Stimulated activated CD4-positive, alpha-beta T cell treated with anti-CD3 and anti-CD28 coated beads, Interleukin-2, amount 100 ng/mL, for 48 hours (primary cell): ENCODE measurements at regions not wholly inside any gene's neighbourhood (a gene's known extent, or its start where the extent isn't known, plus 50 kb on each side); places are given as distances from the start of the nearest gene placed in this dataset.
"Not testable (repeated sequence)": the region's sequence is repeated elsewhere in the genome, so short reads cannot be mapped to it uniquely, and the experiment has no call there.

Experiments
- DNase-seq, 2 donors: peaks; one replicate each; pipeline ENCODE4 v3.0.0-alpha.2; 2020

DNA sequence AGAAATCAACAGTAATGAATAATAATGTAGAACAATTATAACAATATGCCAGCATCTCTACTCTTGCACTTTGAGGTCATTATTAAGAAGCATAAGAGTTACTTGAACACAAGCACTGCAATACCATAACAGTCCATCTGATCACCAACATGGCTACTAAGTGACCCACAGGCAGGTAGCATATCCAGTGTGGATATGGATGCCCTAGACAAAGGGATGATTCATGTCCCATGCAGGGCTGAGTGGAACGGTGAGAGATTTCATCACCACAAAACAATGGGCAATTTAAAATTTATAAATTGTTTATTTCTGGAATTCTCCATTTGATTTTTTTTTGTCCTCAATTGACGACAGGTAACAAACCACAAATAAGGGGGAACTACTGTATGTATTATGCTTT lies 107.7 kb upstream of the TSC22D2 start:
- DNase-seq = no peak

DNA sequence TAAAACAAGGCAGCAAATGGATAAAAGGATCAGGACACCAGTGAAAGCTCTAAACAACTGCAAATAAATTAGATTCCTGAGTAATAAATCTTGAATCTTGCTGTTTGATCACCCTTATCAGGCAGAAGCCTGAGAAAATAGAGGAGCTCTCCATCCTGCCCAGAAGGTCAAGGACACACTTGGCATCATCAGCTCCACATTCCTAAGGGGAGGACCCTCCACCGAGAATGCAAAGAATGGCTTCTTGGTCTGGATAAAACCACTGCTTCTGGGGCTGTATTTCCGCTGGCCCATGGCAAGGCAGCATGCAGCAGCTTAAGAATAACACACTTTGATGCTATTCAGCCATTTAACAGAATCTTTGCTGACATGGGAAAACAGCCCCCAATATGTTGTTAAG lies 108.9 kb upstream of the TSC22D2 start:
- DNase-seq = no peak

DNA sequence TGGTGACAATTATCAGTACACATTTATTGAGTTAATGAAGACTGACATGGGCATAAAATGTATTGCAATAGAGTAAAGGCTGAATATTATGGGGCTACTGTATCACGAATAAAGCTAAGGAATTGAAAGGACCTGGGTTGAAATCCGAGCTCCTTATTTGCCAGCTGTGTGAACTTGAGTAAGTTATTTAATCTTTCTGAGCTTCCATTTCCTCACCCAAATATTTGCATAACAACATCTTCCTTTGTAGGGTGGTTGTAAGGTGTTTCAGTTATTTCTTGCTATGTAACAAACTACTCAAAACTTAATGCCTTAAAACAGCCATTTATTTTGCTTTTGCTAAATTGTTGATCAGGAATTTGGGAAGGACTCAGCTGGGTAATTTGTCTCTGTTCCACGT lies 111.1 kb upstream of the TSC22D2 start:
- DNase-seq = no peak

DNA sequence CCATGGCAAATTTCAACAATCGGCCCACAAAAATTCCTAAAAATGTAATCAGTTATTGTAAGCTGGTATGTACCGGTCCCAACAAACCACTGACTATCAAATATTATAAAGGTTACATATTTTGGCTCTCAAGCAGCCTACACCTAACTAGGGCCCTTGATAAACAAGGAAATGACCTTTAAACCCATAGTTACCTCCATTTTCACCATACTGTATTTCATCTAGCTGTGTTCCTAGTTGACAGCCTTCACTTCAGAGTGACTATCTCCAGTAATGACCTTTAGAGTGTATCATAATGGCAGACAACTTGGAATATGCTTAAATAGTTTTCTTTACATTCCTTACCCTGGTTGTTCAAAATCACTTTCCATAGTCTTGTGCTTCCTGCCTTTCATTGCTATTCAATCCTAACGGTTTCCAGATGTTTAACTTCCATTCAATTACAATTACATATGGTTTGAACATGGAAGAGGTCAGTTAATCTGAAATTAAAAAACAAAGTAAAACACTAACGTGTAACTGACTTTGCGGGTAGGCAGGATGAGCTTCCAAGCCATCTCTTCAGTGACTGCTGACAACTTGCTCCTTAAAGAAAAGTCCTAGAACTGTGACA lies 111.9 kb upstream of the TSC22D2 start:
- DNase-seq = no peak

DNA sequence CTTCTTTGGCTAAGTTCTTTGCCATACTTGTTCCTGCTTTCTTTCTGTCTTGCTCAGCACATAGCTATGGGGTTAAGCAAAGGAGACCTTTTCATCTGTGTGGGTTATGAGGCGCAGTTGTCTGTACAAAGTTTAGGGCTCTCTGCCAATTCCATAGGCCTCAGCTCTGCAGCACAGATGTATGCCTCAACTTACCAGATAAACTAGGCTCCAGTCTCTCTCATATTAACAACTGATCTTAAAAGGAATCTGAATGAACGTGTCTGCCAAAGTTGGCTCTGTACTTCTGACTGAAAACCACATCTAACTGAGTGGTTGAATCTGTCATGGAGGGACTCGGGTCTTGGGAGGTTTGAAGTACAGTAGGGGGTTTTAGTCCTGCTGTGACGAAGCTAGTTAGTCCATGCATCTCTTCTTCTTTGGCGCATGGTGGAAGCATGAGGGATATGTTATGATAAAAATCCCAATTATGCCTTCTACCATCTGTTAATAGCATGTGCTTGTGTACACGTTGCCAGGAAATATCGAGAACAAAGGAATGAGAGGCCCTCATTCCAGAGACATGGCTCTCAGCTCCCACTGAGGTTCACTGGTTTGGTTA lies 114.6 kb upstream of the TSC22D2 start:
- no peak for DNase-seq

DNA sequence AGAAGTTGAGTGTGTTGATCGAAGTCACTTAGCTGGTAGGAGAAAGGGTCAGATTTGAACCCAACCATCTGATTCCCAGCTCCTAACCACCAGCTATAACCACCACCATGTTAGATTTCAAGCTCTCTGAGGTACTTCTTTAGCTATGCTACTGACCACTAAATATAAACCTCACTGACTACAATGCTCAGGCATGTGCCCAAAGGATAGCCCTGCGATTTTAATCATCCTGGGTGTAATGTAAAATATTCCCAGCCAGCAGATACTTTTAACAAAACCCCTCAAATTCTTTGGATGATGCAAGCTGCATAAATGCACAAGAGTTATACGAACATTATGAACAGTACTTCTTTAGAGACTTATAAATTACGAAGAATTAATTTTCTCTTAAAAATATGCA lies 115.2 kb upstream of the TSC22D2 start:
- no peak for DNase-seq

DNA sequence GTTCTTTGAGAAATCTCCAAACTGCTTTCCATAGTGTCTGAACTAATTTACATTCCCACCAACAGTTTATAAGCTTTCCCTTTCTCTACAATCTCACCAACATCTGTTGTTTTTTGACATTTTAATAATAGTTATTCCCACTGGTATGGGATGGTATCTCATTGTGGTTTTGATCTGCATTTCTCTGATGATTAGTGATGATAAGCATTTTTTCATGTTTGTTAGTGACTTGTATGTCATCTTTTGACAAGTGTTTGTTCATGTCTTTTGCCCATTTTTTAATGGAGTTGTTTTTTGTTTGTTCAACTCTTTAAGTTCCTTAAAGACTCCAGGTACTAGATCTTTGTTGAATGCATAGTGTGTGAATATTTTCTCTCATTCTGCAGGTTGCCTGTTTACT lies 116.6 kb upstream of the TSC22D2 start:
- DNase-seq = no peak

DNA sequence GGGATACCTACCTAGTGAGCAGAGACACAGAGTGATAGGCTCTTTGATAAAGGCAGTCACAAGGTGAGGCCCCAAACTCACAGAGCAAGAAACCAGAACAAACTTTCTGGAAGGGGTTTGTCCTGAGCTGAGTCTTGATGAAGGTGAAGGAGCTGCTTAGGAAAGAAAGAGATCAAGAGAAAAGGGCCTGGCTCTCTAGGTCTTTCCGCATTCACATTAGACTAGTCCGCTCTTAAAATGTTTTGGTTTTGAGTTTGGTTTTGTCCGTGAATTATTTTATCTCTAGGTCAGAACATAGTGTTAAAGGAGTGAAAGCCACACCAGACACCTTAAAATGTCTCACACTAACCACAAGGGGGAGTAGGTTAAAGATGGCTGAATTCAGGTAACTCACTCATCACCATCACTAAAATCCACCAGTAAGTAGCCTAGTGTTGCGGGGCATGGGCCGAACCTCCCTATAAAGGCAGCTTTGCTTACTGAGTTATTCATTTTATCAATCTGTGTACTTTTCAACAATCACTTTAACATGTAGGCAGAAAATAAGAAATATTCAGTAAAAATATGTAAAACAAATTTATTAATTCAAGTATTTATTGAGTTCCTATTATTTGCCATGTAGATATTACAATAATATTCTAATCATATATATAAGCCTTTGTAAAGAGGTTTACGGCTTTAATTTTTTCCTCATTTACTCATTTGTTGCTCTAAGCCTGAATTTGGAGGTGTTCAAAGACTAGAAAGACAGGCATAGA lies 121.5 kb upstream of the TSC22D2 start:
- DNase-seq = no peak

DNA sequence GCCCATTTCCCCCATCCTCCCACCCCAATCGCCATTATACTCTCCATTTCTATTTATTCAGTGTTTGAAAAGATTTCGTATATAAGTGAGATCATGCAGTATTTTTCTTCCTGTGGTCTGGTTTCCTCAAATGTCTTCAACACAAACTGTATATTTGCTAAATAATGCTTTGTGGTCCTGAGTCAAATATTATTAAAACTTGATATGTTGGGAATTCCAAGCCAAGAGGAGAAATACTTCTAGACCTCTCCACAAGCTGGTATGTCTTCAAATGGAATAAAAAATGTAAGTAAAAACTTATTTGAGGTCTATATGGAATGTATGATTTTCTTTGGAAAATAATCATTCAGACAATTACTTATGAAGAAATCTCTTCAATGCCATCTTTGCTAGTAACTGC lies 122.5 kb upstream of the TSC22D2 start:
- DNase-seq = no peak

DNA sequence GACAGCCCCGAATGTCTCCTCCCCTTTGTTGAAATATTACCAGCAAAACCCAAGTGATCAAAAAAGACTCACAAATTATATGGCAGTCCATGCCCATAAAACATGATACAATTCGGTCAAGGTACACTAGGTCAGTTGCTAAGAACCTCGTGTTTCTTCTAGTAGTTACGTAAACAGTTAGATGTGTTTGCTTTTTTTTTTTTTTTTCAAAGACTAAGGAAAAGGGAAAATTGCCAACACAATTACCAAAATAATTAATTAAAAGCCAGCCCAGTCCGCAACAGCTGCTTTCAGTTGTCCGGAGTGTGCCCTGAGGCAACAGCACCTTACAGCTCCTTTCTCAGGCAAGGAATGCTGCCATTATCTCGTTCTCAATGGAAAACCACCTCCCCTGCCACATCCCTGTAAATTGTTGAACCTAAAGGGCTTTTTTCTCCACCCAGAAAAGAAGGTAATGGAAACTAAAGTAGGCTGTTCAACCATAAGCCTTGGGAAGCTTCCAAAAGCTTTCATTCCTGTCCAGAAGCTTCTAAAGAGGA lies 129.2 kb upstream of the TSC22D2 start:
- DNase-seq = no peak

DNA sequence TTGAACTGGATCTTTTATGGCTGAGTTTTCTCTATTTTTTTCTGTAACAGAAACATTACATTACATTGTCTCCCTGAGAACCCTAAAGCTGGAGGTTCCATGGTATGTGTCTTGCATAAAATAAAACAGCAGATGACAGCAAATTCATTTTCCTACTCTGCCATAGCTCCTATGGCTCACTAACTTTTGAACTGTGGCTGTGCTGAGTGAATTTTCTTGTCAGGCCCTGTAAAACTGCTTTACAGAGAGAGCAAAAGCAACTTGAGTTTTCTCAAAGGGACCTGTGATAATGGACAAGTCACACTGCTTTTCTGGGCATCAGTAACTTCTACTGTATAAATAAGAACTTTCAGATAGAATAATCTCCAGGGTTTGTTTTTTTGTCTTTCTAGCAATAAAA lies 129.9 kb upstream of the TSC22D2 start:
- DNase-seq = no peak

DNA sequence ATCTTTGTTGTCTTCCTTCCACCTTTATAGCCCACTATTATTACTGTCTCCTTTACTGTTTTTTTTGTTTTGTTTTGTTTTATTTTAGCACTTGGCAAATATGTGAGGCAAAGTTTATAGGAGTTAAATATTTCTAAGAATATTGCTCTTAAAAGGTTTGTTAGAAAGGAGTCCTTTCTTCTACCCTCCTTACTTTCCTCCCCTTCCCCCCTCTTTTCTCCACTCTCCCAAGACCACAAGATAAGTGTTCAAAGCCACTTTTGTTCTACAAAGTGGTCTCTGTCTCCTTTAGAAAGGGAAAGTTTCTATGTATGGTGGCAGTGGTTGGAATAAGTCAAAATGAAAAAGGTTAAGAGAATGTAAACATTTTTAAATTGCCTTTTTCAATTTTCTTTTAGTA lies 130.7 kb upstream of the TSC22D2 start:
- DNase-seq = no peak

DNA sequence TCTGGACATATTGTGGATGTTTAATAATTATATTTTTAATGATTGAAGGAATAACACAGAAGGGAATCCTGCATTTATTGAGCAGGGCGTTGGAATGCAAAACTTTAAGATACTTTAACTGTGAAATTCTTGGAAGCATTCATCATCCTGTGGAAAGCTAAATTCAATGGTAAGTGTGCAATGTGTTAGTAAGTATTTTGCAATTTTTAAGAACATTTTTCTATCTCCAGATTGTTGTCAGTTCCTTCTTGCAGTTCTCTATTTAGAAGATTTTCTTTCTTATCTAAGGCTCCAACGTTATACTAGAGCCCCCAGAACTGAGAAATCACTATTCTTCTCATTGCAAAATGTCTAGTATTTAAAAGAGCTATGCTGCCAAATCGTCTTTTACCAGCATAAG lies 132.2 kb upstream of the TSC22D2 start:
- DNase-seq = no peak

DNA sequence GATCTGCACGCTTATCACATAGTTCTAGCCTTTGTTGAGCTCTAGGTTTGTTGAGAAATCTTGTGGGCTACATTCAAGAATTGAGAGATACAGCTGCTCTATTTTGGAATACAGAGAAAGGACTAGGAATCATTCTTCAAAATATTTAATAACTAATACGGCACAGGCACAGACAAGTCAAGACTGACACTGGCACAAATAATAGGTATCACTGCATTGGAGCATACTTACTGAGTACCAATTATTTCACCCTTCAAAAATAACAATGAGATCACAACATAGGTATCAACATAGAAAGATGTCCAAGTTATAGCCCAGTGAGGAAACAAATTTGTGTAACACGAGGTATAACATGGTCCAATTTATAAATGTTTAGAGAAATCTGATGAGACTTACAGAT lies 133.7 kb upstream of the TSC22D2 start:
- no peak for DNase-seq

DNA sequence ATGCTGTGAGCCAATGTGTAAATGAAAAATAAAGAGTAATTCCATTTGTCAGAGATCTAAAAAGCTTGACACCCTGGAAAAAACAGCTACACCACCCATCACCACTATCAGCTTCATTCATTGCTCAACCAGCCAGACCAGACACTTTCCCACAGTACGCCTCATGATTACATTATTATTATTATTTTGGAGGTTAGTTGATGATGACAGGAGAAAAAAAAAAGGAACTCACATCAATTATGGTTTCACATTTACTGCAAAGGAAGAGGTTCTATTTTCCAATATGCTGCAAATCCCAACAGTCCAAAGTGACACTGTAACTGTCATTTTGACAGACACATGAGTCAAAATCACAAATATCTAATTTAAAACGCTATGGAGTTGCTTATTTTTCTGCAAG lies 134.7 kb upstream of the TSC22D2 start:
- DNase-seq = no peak

DNA sequence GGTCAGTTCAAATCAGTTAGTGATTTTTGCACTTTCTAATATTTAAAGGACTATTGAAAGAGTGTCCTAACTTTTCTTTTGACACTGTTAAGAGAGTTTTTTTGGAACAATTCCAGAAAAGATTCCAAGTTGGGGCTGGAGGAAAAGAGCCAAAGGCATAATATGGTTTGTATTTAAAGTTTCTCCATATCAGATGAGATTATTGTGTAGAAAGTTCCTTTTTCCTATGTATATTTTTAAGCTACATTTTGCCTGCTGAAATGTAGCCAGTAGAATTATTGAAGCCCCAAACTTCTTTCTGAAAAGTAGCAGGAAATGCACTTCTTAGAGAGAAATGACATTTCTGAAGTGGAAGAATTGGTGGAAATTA lies 136.5 kb upstream of the TSC22D2 start:
- DNase-seq = no peak

DNA sequence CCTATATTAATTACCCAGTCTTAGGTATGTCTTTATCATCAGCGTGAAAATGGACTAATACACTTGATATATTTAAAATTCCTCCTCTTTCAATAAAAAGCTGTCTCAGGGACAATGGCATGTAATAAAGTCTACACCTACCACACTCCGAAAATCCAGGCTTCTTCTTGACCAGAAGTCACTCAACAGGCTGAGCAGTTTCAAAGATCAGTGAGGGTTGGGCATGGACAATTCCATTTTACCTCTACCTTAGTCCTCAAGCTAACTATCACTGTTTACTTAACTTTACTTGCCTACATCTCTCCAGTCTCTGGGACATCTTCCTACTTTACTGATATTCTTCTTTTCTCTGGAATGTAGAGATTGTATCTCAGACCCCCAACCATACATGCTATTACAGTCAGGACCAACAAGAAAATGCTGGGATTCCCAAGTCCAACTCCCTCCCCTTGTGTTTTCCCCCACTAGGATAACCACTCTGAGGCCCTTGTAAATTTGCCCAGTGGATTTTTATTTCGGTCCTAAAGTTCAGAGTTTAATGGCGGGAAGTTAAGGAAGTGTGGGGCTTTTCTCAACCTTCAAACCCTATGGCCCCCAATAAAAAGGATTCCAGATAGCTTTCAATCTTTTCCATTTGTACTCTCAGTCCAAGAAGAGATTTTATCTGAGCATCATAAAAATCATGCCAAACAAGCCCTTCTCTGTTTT lies 137.1 kb upstream of the TSC22D2 start:
- no peak for DNase-seq

DNA sequence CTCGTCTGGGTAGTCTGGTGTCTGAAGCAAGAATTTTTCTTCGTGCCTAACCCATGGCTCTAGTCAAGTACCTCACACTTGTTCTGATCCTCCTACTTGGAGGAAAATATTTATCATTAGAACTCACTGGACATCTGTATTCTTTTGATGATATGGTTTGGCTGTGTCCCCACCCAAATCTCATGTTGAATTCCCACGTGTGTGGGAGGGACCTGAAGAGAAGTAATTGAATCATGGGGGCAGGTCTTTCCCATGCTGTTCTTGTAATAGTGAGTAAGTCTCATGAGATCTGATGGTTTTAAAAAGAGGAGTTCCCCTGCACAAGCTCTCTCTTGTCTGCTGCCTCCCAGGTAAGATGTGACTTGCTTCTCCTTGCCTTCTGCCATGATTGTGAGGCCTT lies 137.7 kb upstream of the TSC22D2 start:
- DNase-seq = not testable (repeated sequence)

DNA sequence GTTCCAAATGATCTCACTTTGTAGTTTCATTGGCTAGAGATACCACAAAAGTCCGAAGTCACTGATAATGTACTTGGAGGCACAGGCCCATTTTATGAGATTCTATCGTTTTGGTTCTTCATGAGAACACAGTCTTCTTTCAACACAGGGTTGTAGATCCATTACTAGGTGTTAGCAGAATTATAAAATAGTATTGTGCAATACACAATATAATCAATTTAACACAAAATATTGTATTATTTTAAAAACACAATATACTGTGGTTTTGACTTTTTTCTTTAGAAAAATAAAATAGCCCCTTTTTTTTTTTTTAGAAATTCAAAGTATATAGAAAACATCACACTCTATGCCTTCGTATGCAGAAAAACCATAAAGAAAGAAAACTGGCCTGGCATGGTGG lies 138.6 kb upstream of the TSC22D2 start:
- DNase-seq = no peak

DNA sequence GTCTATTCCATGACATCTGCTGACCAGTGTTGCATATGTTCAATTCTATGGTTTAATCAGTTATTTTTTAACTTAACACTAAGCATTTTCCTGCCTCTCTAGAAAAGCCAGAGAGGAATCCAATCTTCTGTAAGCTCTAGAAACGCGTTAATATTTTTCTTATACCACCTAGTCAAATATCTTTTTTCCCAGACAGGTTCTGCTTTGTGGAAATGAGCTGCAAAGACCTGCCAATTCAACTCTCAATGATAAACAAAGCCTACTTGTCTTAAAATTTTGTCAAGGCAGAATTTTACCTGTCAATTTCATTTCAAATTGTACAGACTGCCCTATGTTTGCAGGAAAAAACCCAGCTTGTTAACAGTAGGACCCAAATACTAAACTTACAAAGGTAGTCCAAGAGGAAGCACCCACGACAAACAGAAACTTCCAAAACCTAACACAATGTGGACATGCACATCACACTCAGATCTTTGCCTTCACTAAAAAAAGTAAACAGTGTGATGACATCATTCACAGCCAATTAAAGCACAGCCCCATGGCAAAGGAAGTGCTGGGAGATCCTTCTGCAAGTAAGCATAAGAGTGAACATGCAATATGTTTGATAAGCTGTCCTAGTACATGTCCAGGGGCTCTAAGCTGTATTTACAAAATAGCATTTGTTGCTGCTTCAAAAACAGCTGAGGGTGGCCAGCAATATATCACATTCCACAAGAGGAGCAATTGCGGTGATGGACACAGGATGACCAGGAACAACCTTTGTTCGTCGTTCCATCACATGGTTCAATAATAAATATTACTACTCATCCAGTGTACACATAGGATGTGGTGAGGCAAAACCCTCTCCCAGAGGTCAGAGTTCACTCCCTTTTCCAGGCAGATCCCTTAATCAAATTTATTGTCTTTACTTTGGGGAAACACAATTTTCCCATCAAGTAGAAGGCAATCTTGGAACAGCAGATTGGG lies 139.4 kb upstream of the TSC22D2 start:
- DNase-seq = no peak

DNA sequence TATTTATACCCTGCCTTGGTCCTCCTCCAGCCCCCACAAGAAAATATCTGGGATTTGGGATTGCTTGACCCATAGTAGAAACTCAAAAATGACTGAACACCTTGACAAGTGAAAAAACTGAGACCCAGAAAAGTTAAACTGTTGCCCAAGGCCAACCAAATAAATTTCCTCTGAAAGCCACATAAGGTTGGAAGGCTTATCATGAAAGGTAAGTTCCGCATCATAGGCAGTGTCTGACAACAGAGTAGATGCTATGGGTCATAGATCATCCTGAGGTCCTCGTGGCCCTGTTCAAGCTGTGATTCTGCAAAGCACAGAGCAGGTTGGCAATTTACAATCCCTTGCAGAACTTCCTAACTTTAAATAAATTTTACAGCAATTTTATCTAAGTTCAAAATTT lies 140.8 kb upstream of the TSC22D2 start:
- DNase-seq = no peak

DNA sequence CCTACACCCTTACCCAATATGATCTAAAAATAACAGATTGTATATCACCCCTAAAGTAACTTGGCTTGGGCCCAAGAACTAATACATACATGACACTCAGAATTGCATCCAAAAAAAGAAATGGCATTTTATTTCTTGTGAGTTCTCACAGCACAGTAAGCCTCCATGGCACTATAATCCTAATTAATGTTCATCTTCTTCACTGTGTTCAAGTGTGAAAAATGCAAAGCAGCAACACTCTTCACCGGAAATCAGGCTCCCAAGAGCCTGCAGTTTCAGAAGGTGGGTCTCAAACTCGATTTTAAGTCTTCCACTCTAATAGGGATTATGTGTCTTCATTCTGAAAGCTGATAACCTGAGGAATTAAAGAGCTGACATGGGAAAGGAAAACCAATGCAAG lies 142.8 kb upstream of the TSC22D2 start:
- DNase-seq = no peak
